Lower lobe of right lung (tissue), 2 donors: ENCODE measurements at regions not wholly inside any gene's neighbourhood (a gene's known extent, or its start where the extent isn't known, plus 50 kb on each side); places are given as distances from the start of the nearest gene placed in this dataset.
"Not testable (repeated sequence)": the region's sequence is repeated elsewhere in the genome, so short reads cannot be mapped to it uniquely, and the experiment has no call there.

Source experiments
- ATAC-seq, 2 donors: fragments of 200-7000 bp; cut with Tn5 transposase; one replicate each; pipeline ENCODE4 v1.9.1; 2020 to 2022; ENCODE audit warnings: mild to moderate bottlenecking in 2 of 2, moderate library complexity in 2 of 2
- DNase-seq: peaks from one replicate; pipeline ENCODE4 v3.0.0-alpha.2; 2020
- H3K27ac ChIP-seq: fragments of 200-600 bp; one replicate; pipeline ENCODE4 v1.8.0; 2022
- H3K27me3 ChIP-seq: fragments of 200-600 bp; one replicate; pipeline ENCODE4 v1.8.0; 2022; ENCODE audit warnings: low read depth
- H3K36me3 ChIP-seq: fragments of 200-600 bp; one replicate; pipeline ENCODE4 v1.8.0; 2022; ENCODE audit warnings: mild to moderate bottlenecking
- H3K4me1 ChIP-seq: fragments of 200-600 bp; one replicate; pipeline ENCODE4 v1.8.0; 2022
- H3K4me3 ChIP-seq: fragments of 200-600 bp; one replicate; pipeline ENCODE4 v1.8.0; 2022; ENCODE audit warnings: mild to moderate bottlenecking
- H3K9me3 ChIP-seq: fragments of 200-600 bp; one replicate; pipeline ENCODE4 v1.8.0; 2022
- intact Hi-C: fragments of 100-400 bp; cut with DNase I; formaldehyde crosslinking; loops from one replicate; pipeline ENCODE4 v1.11.0; 2022
- TF ChIP-seq, protein P1 (sequence below): fragments of 200-600 bp; IDR thresholded peaks from one replicate; pipeline ENCODE4 v1.8.0; 2022; ENCODE audit warnings: antibody characterized with exemption, mild to moderate bottlenecking
- donor health status: DM: no; HTN: yes; CAD: no; lungs with severe emphysema.

- TF ChIP-seq, protein P1, sequence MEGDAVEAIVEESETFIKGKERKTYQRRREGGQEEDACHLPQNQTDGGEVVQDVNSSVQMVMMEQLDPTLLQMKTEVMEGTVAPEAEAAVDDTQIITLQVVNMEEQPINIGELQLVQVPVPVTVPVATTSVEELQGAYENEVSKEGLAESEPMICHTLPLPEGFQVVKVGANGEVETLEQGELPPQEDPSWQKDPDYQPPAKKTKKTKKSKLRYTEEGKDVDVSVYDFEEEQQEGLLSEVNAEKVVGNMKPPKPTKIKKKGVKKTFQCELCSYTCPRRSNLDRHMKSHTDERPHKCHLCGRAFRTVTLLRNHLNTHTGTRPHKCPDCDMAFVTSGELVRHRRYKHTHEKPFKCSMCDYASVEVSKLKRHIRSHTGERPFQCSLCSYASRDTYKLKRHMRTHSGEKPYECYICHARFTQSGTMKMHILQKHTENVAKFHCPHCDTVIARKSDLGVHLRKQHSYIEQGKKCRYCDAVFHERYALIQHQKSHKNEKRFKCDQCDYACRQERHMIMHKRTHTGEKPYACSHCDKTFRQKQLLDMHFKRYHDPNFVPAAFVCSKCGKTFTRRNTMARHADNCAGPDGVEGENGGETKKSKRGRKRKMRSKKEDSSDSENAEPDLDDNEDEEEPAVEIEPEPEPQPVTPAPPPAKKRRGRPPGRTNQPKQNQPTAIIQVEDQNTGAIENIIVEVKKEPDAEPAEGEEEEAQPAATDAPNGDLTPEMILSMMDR, result no peak
- no peak overlapping the region for H3K4me3 ChIP-seq
- H3K4me1 ChIP-seq, result no peaks in the 10 kb centered on the region
- ATAC-seq (no peak), DNase-seq (no peak)
- no peaks in the 10 kb centered on the region for H3K36me3 ChIP-seq
- H3K27me3 ChIP-seq, result no peaks in the 10 kb centered on the region
- H3K9me3 ChIP-seq, result peaks cover 8% of the 10 kb centered on the region
- intact Hi-C loops, result no loop called here
- no peak overlapping the region for H3K27ac ChIP-seq
These were observed 100.4 kb downstream of the PLSCR2 start for GRCh38 chr3:146368882-146369523.

DNA sequence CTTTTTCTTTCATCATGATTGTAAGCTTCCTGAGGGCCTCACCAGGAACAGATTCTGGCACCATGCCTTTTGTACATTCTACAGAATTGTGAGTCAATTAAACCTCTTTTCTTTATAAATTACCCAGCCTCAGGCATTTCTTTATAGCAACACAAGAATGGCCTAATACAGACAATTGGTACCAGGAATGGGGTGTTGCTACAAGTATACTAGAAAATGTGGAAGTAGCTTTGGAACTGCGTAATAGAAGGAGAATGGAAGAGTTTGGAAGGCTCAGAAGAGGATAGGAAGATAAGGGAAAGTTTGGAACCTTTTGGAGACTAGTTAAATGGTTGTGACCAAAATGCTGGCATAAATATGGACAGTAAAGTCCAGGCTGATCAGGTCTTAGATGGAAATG is 108.9 kb upstream of the PLSCR4 start:
- Histone ChIP-seq H3K27ac (no peak overlapping the region), H3K36me3 (no peaks in the 10 kb centered on the region), H3K4me3 (no peak overlapping the region), H3K4me1 (no peaks in the 10 kb centered on the region), H3K9me3 (peaks cover 9% of the 10 kb centered on the region), H3K27me3 (no peaks in the 10 kb centered on the region)
- intact Hi-C loops, result no loop called here
- DNase-seq, result no peak
- TF ChIP-seq, protein P1, result no peak
- ATAC-seq, result no peak

- not testable (repeated sequence) for H3K27me3 ChIP-seq
These were observed 103.5 kb upstream of the PLSCR4 start for GRCh38 chr3:146354421-146354820.

DNA sequence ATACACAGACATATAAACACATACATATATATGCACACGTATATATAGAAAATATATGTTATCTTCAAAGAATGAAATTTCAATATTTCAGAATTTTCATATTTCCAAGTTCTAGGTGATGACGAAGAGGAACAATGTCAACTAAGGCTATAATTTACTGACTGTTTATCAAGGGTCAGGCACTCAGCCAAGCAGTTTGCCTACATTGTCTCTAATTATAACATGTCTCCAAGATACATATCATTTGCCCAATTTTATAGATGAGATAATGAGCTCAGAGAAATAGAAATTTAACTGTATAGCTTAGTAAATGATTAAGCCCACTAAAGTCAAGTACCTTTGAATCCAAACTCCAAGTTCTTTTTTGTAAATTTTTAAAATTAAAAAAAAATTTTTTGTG is 99.9 kb upstream of the PLSCR4 start:
- no peaks in the 10 kb centered on the region for H3K36me3 ChIP-seq
- H3K9me3 ChIP-seq, result no peaks in the 10 kb centered on the region
- H3K4me3 ChIP-seq, result no peak overlapping the region
- DNase-seq (no peak), ATAC-seq (no peak)
- H3K27ac ChIP-seq, result no peak overlapping the region
- intact Hi-C loops, result no loop called here
- TF ChIP-seq, protein P1, result no peak
- H3K4me1 ChIP-seq, result no peaks in the 10 kb centered on the region
- H3K27me3 ChIP-seq, result no peaks in the 10 kb centered on the region

More at GRCh38 chr3:146354421-146354820, 103.5 kb upstream of the PLSCR4 start:
- intact Hi-C loops, H3K27ac ChIP-seq, DNase-seq, H3K36me3 ChIP-seq, ATAC-seq, H3K4me3 ChIP-seq, H3K4me1 ChIP-seq, H3K9me3 ChIP-seq: not testable (repeated sequence)

GRCh38 chr3:146345900-146346299 is 95.0 kb upstream of the PLSCR4 start:
- H3K27ac ChIP-seq, result no peak overlapping the region
- no peaks in the 10 kb centered on the region for H3K36me3 ChIP-seq
- H3K4me3 ChIP-seq, result no peak overlapping the region
- TF ChIP-seq, protein P1, result no peak
- H3K9me3 ChIP-seq, result no peaks in the 10 kb centered on the region
- DNase-seq, result no peak
- no peaks in the 10 kb centered on the region for H3K4me1 ChIP-seq
- no peaks in the 10 kb centered on the region for H3K27me3 ChIP-seq
- ATAC-seq, result no peak
- intact Hi-C loops, result no loop called here

DNA sequence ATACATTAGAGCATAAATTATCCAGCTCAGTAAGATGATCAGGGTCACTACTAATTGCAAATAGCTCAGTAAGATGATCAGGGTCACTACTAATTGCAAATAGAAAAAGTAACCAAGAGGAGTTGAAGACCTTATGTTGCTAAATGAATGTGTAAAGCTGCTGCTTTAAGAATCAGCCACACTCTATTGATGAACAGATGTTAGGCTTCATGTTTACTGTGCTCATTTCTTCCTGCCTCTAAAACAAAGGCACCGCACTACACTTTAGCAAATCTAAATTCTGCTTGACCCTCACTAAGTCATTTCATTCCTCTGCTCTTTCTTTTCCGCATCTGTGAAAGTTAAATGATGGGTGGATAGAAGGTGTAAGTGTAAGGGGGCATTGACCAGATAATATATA is 92.6 kb upstream of the PLSCR4 start:
- Histone ChIP-seq H3K9me3 (no peaks in the 10 kb centered on the region), H3K4me3 (no peak overlapping the region), H3K27ac (no peak overlapping the region), H3K4me1 (no peaks in the 10 kb centered on the region), H3K27me3 (no peaks in the 10 kb centered on the region), H3K36me3 (no peaks in the 10 kb centered on the region)
- intact Hi-C loops, result no loop called here
- TF ChIP-seq, protein P1, result no peak
- no peak for ATAC-seq
- no peak for DNase-seq
